Ascending aorta (tissue), 2 donors: ENCODE measurements at regions not wholly inside any gene's neighbourhood (a gene's known extent, or its start where the extent isn't known, plus 50 kb on each side); places are given as distances from the start of the nearest gene placed in this dataset.

Source experiments
- DNase-seq, 2 donors: peaks; one replicate each; pipeline ENCODE4 v3.0.0-alpha.2; 2019; ENCODE audit warnings: low spot score in 2 of 2
- H3K27ac ChIP-seq, 2 donors: fragments of 200-600 bp; sonication (generic); one replicate each; pipeline ENCODE4 v1.5.1; 2016 to 2017; ENCODE audit warnings: mild to moderate bottlenecking in 1 of 2
- H3K27me3 ChIP-seq: fragments of 200-600 bp; sonication (generic); one replicate; pipeline ENCODE4 v1.5.1; 2017
- H3K36me3 ChIP-seq, 2 donors: fragments of 200-600 bp; sonication (generic); one replicate each; pipeline ENCODE4 v1.5.1; 2016
- H3K4me1 ChIP-seq, 2 donors: fragments of 200-600 bp; sonication (generic); one replicate each; pipeline ENCODE4 v1.5.1; 2016 to 2017; ENCODE audit warnings: mild to moderate bottlenecking in 1 of 2
- H3K4me3 ChIP-seq, 2 donors: fragments of 200-600 bp; sonication (generic); one replicate each; pipeline ENCODE4 v1.5.1; 2016 to 2017; ENCODE audit warnings: mild to moderate bottlenecking in 1 of 2
- H3K9me3 ChIP-seq, 2 donors: fragments of 200-600 bp; sonication (generic); one replicate each; pipeline ENCODE4 v1.5.1; 2016
- intact Hi-C: fragments of 100-400 bp; cut with DNase I; formaldehyde crosslinking; loops from one replicate; pipeline ENCODE4 v1.15.1; 2023
- TF ChIP-seq, protein P1 (sequence below), 3 experiments: fragments of 200-600 bp in 2 of 3; fragments of 450-650 bp in 1 of 3; sonication (generic) in 2 of 3; IDR thresholded peaks; one replicate each; pipeline ENCODE4 v1.5.1; 2016 to 2019; ENCODE audit warnings: antibody characterized with exemption in 3 of 3, mild to moderate bottlenecking in 1 of 3, moderate library complexity in 1 of 3

DNA sequence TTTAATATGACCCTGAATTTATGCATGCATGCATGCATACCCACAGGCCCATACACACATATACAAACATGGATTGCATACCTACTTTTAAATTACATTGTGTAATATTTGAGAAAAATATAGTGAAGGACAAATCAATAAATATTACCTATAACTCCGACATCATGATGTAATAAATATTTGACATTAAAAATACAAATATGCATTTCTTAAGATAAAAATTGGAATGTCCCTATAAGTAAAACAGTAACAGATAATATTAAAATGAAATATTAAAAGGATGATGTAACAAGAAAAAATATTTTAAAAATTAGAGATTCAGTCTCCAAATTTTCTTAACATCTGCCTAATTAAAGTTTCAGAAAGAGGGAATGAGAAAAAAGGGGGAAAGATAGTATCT is 433.0 kb downstream of the MDFIC start:
- no peaks in the 10 kb centered on the region for H3K36me3 ChIP-seq
- intact Hi-C loops = no loop called here
- H3K4me1 ChIP-seq = no peaks in the 10 kb centered on the region
- DNase-seq = no peak
- no peaks in the 10 kb centered on the region for H3K9me3 ChIP-seq
- no peaks in the 10 kb centered on the region for H3K27me3 ChIP-seq
- H3K4me3 ChIP-seq = no peak overlapping the region
- no peak overlapping the region for H3K27ac ChIP-seq
- TF ChIP-seq, protein P1, sequence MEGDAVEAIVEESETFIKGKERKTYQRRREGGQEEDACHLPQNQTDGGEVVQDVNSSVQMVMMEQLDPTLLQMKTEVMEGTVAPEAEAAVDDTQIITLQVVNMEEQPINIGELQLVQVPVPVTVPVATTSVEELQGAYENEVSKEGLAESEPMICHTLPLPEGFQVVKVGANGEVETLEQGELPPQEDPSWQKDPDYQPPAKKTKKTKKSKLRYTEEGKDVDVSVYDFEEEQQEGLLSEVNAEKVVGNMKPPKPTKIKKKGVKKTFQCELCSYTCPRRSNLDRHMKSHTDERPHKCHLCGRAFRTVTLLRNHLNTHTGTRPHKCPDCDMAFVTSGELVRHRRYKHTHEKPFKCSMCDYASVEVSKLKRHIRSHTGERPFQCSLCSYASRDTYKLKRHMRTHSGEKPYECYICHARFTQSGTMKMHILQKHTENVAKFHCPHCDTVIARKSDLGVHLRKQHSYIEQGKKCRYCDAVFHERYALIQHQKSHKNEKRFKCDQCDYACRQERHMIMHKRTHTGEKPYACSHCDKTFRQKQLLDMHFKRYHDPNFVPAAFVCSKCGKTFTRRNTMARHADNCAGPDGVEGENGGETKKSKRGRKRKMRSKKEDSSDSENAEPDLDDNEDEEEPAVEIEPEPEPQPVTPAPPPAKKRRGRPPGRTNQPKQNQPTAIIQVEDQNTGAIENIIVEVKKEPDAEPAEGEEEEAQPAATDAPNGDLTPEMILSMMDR (IDR thresholded peaks at IDR 0.05) = no peak

DNA sequence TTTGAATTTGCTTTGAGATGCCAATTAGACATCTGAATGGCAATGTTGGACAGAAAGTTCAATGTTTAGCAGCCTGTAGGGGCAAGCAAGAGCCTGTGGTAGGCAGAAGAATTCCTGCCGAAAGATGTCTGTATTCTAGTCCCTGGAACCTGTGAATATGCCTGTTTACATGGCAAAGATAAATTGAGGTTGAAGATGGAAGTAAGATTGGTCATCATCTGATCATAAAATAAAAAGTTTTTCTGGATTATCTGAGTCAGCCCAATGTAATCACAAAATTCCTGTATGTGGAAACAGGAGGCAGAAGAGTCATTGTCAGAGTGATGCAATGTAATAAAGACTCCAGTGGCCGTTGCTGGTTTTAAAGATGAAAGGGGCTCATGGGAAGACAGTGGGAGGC is 430.5 kb downstream of the MDFIC start:
- Histone ChIP-seq H3K27ac (no peak overlapping the region), H3K36me3 (no peaks in the 10 kb centered on the region), H3K4me3 (no peak overlapping the region), H3K9me3 (no peaks in the 10 kb centered on the region), H3K4me1 (no peaks in the 10 kb centered on the region), H3K27me3 (no peaks in the 10 kb centered on the region)
- TF ChIP-seq, protein P1 (IDR thresholded peaks at IDR 0.05) = no peak
- intact Hi-C loops = no loop called here
- no peak for DNase-seq

DNA sequence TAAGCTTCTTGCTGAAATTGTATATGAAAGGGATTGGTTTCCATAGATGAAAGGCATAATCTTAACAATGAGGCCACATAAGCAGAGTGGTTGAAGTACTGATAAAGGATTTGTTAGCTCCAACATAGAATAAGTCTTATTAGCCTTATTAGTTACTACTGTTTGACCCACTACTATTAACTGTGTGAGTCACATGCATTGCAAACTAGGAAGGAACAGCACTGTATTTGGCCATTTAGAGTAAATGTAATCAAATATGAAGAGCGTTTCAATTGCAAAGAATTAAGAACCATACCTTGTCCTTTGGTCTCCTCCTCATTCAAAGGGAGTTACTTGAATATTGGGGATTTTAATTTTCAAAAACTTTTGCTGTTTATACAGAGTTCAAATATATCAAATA is 428.9 kb downstream of the MDFIC start:
- H3K27me3 ChIP-seq = no peaks in the 10 kb centered on the region
- H3K36me3 ChIP-seq = no peaks in the 10 kb centered on the region
- no peaks in the 10 kb centered on the region for H3K4me1 ChIP-seq
- H3K9me3 ChIP-seq = no peaks in the 10 kb centered on the region
- TF ChIP-seq, protein P1 (IDR thresholded peaks at IDR 0.05) = no peak
- DNase-seq = no peak
- no peak overlapping the region for H3K4me3 ChIP-seq
- H3K27ac ChIP-seq = no peak overlapping the region
- intact Hi-C loops = no loop called here

DNA sequence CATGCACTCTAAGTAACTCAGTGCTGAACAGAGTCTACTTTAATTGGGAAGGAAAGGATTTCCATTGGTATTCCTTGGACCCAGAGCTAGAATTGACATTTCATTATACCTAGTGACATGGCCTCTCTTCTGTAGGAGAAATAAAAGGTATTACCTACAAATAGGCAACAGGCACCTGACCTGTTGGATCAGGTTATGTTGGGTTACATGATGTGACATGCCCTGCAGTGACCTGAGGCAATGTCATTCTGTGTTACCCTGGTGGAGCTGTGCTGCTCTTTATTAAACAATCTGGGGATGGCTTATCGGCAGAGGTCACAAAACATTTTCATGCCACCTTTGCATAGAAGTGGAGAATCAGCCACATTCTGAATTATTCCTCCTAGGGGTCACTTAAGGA is 427.7 kb downstream of the MDFIC start:
- Histone ChIP-seq H3K4me1 (no peaks in the 10 kb centered on the region), H3K36me3 (no peaks in the 10 kb centered on the region), H3K27ac (no peak overlapping the region), H3K27me3 (no peaks in the 10 kb centered on the region), H3K9me3 (no peaks in the 10 kb centered on the region), H3K4me3 (no peak overlapping the region)
- TF ChIP-seq, protein P1 (IDR thresholded peaks at IDR 0.05) = no peak
- DNase-seq = no peak
- intact Hi-C loops = no loop called here

DNA sequence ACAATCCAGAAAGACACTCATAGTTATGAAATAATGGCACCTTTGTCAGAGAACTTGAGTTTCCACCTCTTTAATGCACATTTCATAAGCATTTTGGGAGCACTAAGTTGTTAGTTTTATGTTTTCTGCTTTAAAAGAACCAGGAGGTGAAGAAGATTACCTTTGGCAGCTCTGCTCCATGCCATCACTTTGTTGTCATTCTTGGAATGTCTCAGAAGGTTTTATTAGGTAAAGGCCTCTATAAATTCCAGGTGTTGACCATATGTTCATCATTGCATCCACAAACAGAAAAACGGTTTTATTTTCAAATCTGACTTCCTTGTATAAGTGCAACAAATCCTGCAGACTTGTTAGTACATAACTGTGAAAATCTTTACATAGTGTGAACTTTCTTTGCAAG is 424.8 kb downstream of the MDFIC start:
- Histone ChIP-seq H3K36me3 (no peaks in the 10 kb centered on the region), H3K4me1 (no peaks in the 10 kb centered on the region), H3K27me3 (no peaks in the 10 kb centered on the region), H3K4me3 (no peak overlapping the region), H3K9me3 (no peaks in the 10 kb centered on the region), H3K27ac (no peak overlapping the region)
- TF ChIP-seq, protein P1 (IDR thresholded peaks at IDR 0.05) = no peak
- DNase-seq = no peak
- intact Hi-C loops = no loop called here

DNA sequence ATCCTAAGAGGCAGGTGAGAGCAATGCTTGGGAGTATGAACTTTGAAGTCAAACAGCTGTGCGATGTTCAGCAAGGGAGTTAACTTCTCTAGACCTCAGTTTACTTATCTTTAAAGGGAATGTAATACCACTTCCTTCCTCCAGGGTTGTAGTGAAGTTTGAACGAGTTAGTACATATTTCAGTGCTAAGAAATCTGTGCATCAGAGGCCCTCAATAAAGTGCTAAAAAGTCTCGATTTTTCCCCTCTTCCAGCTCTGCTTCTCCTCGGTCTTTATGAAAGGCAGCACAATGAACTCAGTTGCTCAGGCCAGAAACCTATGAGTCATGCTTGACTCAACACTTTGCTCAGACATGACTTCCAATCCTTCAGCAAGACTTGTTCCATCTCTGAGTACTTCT is 418.9 kb downstream of the MDFIC start:
- no peak overlapping the region for H3K27ac ChIP-seq
- no peak overlapping the region for H3K4me3 ChIP-seq
- no peaks in the 10 kb centered on the region for H3K36me3 ChIP-seq
- TF ChIP-seq, protein P1 (IDR thresholded peaks at IDR 0.05) = no peak
- no peaks in the 10 kb centered on the region for H3K4me1 ChIP-seq
- DNase-seq = no peak
- no peaks in the 10 kb centered on the region for H3K9me3 ChIP-seq
- intact Hi-C loops = no loop called here
- H3K27me3 ChIP-seq = no peaks in the 10 kb centered on the region
